Endothelial cell (in vitro differentiated cells): ENCODE measurements at regions not wholly inside any gene's neighbourhood (a gene's known extent, or its start where the extent isn't known, plus 50 kb on each side); places are given as distances from the start of the nearest gene placed in this dataset.

ENCODE experiments used
- DNase-seq: peaks from one replicate; pipeline ENCODE4 v3.0.0; 2021; ENCODE audit warnings: low spot score
- H3K27ac Mint-ChIP-seq: one replicate; pipeline ENCODE4 v1.8.0; 2021; ENCODE audit warnings: mixed read lengths, inconsistent platforms; ENCODE audit not compliant: unreplicated experiment
- H3K27me3 Mint-ChIP-seq: one replicate; pipeline ENCODE4 v1.8.0; 2021; ENCODE audit warnings: mild to moderate bottlenecking, moderate library complexity, mixed read lengths, inconsistent platforms; ENCODE audit not compliant: unreplicated experiment
- H3K36me3 Mint-ChIP-seq: one replicate; pipeline ENCODE4 v1.8.0; 2021; ENCODE audit warnings: mild to moderate bottlenecking, low read depth, mixed read lengths, inconsistent platforms; ENCODE audit not compliant: unreplicated experiment
- H3K4me1 Mint-ChIP-seq: one replicate; pipeline ENCODE4 v1.8.0; 2021; ENCODE audit warnings: mild to moderate bottlenecking, mixed read lengths, inconsistent platforms; ENCODE audit not compliant: unreplicated experiment
- H3K4me3 Mint-ChIP-seq: one replicate; pipeline ENCODE4 v1.8.0; 2021; ENCODE audit warnings: mild to moderate bottlenecking, mixed read lengths, inconsistent platforms; ENCODE audit not compliant: unreplicated experiment
- H3K9me3 Mint-ChIP-seq: one replicate; pipeline ENCODE4 v1.8.0; 2021; ENCODE audit warnings: mixed read lengths, inconsistent platforms; ENCODE audit not compliant: unreplicated experiment
- TF ChIP-seq, protein P1 (sequence below): fragments of 200-600 bp; sonication (generic); IDR thresholded peaks from one replicate; pipeline ENCODE4 v1.5.0; 2021; ENCODE audit warnings: antibody characterized with exemption; ENCODE audit not compliant: unreplicated experiment

GRCh38 chr17:68684949-68685357, 83.8 kb upstream of the FAM20A start:
- H3K9me3 Mint-ChIP-seq: no peaks in the 10 kb centered on the region
- peaks cover 2% of the 10 kb centered on the region for H3K27me3 Mint-ChIP-seq
- peaks cover under 1% of the 10 kb centered on the region for H3K4me1 Mint-ChIP-seq
- H3K4me3 Mint-ChIP-seq: no peak overlapping the region
- DNase-seq: no peak
- H3K27ac Mint-ChIP-seq: no peak overlapping the region
- peaks cover 4% of the 10 kb centered on the region for H3K36me3 Mint-ChIP-seq
- TF ChIP-seq, protein P1, sequence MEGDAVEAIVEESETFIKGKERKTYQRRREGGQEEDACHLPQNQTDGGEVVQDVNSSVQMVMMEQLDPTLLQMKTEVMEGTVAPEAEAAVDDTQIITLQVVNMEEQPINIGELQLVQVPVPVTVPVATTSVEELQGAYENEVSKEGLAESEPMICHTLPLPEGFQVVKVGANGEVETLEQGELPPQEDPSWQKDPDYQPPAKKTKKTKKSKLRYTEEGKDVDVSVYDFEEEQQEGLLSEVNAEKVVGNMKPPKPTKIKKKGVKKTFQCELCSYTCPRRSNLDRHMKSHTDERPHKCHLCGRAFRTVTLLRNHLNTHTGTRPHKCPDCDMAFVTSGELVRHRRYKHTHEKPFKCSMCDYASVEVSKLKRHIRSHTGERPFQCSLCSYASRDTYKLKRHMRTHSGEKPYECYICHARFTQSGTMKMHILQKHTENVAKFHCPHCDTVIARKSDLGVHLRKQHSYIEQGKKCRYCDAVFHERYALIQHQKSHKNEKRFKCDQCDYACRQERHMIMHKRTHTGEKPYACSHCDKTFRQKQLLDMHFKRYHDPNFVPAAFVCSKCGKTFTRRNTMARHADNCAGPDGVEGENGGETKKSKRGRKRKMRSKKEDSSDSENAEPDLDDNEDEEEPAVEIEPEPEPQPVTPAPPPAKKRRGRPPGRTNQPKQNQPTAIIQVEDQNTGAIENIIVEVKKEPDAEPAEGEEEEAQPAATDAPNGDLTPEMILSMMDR: no peak

- Mint-ChIP-seq H3K4me3 (no peak overlapping the region), H3K27me3 (peaks cover 4% of the 10 kb centered on the region), H3K9me3 (no peaks in the 10 kb centered on the region), H3K27ac (no peak overlapping the region), H3K36me3 (peaks cover 4% of the 10 kb centered on the region), H3K4me1 (peaks cover 14% of the 10 kb centered on the region)
- DNase-seq: no peak
- TF ChIP-seq, protein P1: no peak
Measured at GRCh38 chr17:68682903-68683302, 81.7 kb upstream of the FAM20A start.

DNA sequence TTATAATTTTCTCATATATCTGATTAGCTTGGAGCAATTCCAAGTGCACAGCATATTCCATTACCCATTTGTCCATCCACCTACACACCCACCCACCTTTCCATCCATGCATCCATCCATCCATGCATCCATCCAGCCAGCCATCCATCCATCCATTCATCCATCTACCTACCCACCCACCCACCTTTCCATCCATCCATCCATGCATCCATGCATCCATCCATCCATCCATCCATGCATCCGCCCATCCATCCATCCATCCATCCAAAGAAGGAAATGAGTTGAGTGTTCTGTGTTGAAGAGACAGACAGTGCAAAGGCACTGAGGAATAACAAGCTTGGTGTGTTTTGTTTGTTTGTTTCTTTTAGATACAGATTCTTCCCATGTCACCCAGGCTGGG, 78.7 kb upstream of the FAM20A start:
- H3K36me3 Mint-ChIP-seq: peaks cover 4% of the 10 kb centered on the region
- H3K4me1 Mint-ChIP-seq: peaks cover 31% of the 10 kb centered on the region

DNA sequence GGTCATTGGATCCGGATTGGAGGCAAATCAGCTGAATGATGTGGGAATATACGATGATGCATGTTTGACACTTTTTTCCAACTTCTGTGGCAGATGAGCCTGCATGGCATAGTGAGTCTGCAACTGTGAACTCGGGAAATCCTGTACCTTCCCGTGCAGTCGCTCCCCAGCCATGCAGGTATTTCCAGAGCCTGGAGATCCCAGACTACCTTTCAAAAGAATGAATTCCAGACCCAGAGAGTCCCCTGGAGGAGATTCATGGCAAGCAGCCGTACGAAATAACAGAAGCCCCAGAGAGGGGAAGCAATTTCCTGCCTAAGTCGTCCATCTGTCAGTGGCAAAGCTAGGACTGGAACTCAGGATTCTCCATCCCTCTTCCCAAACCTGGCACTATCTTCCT, 75.7 kb upstream of the FAM20A start:
- DNase-seq: no peak
- Mint-ChIP-seq H3K36me3 (no peaks in the 10 kb centered on the region), H3K4me3 (no peak overlapping the region), H3K9me3 (no peaks in the 10 kb centered on the region), H3K4me1 (peaks cover 31% of the 10 kb centered on the region), H3K27ac (no peak overlapping the region), H3K27me3 (peaks cover 6% of the 10 kb centered on the region)
- TF ChIP-seq, protein P1: no peak

More for the DNA sequence above, 78.7 kb upstream of the FAM20A start:
- Mint-ChIP-seq H3K27me3 (peaks cover 6% of the 10 kb centered on the region), H3K4me3 (no peak overlapping the region), H3K27ac (no peak overlapping the region), H3K9me3 (no peaks in the 10 kb centered on the region)
- DNase-seq: no peak
- TF ChIP-seq, protein P1: no peak

DNA sequence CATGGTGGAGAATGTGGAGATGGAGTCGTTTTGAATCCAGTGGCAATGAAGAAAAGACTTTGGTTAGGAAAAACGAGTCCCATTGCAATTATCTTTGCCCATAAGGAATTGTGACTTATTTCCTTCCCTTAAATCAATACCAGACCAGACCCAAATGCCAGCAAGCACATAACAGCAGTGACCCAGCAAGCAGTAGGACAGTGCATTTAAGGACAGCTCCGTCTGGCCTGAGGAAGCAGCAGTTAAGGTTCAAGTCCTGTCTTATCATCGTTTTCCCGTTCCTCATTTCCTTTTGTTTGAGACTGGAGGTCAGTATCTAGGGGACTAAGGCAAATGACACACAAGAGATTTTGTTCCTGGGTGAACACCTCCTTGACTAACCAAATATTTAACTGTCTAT, 74.6 kb upstream of the FAM20A start:
- peaks cover 4% of the 10 kb centered on the region for H3K27me3 Mint-ChIP-seq
- TF ChIP-seq, protein P1: no peak
- H3K4me3 Mint-ChIP-seq: no peak overlapping the region
- H3K4me1 Mint-ChIP-seq: peaks cover 31% of the 10 kb centered on the region
- no peaks in the 10 kb centered on the region for H3K36me3 Mint-ChIP-seq
- no peaks in the 10 kb centered on the region for H3K9me3 Mint-ChIP-seq
- H3K27ac Mint-ChIP-seq: no peak overlapping the region
- DNase-seq: no peak
